ENCODE measurements at regions not wholly inside any gene's neighbourhood (a gene's known extent, or its start where the extent isn't known, plus 50 kb on each side); places are given as distances from the start of the nearest gene placed in this dataset.
A peak's percentile ranks its signal among the peaks of the same experiment; 100 is the strongest.

GRCh38 chr18:45349467-45349866, 265.8 kb upstream of the SLC14A2 start:
- DNase-seq = no peak

GRCh38 chr18:45350404-45351156, 264.7 kb upstream of the SLC14A2 start:
- no peak for DNase-seq

DNA sequence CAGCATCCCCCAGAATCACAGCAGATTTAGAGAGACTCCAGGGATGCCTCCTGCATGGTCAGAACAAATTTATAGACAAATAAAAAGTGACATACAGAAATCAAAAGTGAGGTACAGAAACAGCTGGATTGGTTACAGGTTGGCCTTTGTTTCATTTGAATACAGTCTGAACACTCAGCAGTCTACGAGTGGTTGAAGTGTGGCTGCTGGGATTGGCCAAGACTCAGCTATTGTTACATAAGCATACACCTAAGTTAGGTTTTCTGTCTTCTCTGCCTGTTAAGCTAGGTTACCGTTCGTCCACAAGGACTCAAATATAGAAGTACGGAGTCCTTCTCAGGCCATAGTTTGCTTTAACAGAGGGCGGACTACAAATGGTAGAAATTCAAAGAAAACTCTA, 262.4 kb upstream of the SLC14A2 start:
- DNase-seq = no peak

- no peak for DNase-seq
Measured at GRCh38 chr18:45353530-45353929, 261.7 kb upstream of the SLC14A2 start.

- DNase-seq = no peak
Measured at GRCh38 chr18:45355944-45356520, 259.2 kb upstream of the SLC14A2 start.

GRCh38 chr18:45357686-45358470, 257.4 kb upstream of the SLC14A2 start:
- DNase-seq = peak; percentile 13

- no peak for DNase-seq
Measured at GRCh38 chr18:45359275-45360009, 255.8 kb upstream of the SLC14A2 start.

- peak; percentile 15 for DNase-seq
Measured at GRCh38 chr18:45361125-45361851, 254.0 kb upstream of the SLC14A2 start.

DNA sequence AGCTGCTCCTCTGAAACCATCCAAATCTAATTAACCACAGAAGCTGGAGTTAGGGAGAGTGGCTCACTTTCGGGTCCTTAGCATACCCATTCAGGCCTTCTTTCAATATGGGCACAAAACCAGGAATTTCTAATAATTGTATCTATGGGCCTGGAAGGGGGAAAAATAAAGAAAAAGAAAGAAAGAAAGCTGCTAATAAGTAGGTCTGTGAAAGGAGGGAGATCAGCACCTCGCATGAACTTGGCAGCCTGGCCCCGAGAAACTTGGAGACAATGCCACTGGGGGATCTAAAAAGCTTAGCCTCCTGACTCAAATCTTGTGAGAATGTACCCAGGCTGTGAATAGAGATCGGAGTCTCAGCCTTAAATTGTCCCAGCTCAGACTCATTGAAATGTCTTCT, 252.1 kb upstream of the SLC14A2 start:
- no peak for DNase-seq

DNA sequence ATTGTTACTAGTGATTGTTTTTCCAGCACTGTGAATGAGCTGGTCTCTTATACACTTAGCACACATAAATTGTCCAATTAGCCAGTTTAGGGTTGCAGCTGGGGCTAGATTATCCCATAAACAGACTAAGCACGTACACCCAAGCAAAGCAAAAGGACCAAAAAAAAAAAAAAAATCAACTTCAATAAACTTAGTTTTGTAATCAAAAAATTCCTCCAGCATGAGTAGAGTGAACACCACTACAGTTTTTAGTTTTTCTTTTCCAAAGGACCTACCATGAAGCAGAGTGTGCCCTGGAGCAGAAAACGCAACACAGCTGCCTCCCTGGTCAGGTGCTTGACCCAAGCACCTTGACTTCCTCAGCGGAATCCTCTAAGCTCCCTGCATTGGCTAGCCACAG, 249.4 kb upstream of the SLC14A2 start:
- no peak for DNase-seq

DNA sequence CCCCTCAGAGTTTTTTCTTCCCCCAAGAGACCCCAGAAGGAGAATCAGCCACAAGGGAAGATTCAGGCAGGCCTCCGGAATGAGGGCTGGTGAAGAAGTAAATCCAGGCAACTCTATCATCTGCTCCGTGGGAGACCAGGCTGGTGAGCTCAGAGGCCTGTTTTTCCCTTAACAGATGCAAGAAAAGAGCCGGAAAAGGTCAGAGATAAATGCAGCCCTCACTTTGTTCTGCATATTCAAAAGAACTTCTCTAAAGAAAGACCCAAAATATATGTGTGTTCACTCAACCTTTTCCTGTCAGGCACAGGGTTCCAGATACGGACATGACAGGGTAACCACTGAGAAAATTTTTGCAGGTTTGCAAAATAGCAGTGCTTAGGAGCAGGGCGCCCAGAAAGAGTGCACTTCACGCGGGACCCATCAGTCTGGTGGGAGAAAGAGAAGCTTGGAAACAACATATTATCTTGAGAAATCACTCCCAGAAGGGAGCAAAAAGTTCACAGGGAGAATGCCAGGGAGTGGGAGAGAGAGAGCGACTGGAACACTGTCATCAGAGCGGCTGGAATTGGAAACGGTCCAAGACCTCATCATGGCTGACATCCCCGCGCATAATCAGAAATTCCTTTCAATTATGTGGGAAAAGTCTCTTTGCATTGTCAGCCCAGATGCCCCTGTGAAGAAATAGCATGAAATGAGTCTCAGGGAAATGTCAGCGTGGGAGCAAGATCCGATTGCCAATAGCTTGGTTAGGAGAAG, 244.8 kb upstream of the SLC14A2 start:
- DNase-seq = peak; percentile 65

GRCh38 chr18:45373286-45373880, 241.9 kb upstream of the SLC14A2 start:
- no peak for DNase-seq

DNA sequence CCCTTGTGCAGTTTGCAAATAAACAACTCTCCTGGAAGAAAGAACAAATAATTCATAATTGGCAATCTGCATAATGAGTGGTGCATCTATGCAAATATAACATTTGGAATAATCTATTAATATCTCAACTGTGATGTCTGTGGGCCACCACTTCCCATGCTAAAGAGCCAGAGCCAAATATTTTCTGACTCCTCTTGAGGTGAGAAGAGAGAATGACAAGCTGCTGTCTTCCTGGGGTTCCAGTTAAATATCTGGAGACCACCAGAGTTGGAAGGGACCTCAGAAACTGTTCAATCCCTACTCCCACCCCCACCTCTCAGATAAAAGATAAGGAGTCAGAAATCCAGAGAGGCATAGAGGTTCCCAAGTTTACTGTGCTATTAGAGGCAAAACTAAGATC, 241.0 kb upstream of the SLC14A2 start:
- no peak for DNase-seq

- peak; percentile 15 for DNase-seq
Measured at GRCh38 chr18:45374878-45375630, 240.2 kb upstream of the SLC14A2 start.

DNA sequence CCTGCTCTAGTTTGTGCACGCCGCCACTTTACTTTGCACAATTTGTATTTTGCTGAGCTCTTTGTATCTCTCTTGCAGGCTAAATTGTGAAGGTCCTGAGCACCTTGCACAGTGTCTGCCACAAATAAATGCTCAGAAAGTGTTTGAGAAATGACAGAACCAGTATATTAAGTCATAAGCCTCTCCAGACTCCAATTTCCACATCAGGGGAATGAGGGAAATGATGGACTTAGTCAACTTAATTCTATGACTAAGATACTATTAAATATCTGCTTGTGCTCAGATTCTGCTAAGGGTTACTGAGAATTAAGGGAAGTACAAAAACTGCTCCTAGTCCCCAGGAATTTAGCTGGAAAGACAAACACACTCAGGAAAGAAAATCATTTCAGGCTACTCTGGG, 239.1 kb upstream of the SLC14A2 start:
- no peak for DNase-seq

- DNase-seq = no peak
Measured at GRCh38 chr18:45378308-45378707, 237.0 kb upstream of the SLC14A2 start.

DNA sequence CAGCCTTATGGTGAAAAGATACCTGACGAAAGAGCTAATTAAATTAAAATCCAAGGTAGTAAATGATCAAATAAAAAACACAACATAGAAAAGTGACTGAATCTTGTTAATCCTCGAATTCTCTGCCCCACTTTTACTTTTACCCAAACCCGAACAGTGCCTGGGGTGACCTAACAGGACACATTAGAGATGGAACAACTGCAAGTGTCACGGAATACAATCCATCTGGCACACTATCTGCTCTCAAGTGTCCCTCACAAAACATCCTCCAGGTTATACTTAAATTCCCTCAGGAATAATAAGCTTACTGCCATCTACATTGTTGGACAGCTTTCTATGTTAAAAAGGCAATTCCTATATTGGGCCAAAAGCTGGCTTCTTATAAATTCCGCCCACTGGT, 236.3 kb upstream of the SLC14A2 start:
- no peak for DNase-seq

GRCh38 chr18:45379903-45380302, 235.4 kb upstream of the SLC14A2 start:
- DNase-seq = no peak

DNA sequence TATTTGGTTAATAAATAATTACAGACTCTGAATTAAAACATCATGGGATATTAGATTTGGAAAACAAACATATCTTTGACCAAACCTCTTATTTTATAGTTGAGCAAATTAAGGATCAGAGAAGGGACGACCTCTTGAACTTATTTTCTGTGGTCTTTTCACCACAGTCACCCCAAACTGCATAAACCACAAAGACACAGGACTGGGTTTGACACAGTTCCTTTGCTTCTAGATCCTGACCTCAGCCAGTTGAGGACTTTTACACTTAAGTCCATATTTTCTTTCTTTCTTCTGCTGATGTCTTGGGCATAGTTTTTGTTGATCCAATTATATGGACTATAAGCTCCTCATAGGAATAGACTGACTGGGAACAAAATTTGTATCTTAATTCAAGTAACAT, 234.0 kb upstream of the SLC14A2 start:
- no peak for DNase-seq

- DNase-seq = no peak
Measured at GRCh38 chr18:45383228-45383627, 232.0 kb upstream of the SLC14A2 start.

All from fibroblast of skin of back (primary cell).